H1 (cell line): ENCODE measurements at regions not wholly inside any gene's neighbourhood (a gene's known extent, or its start where the extent isn't known, plus 50 kb on each side); places are given as distances from the start of the nearest gene placed in this dataset.

Source experiments
- EGR1 ChIP-seq: IDR thresholded peaks from 2 replicates; pipeline ENCODE4 v1.6.1; 2011; ENCODE audit warnings: low read depth, low read length, borderline replicate concordance
- KDM4A ChIP-seq: IDR thresholded peaks from one replicate; pipeline ENCODE4 v1.7.1; 2012; ENCODE audit warnings: low read depth, mild to moderate bottlenecking, moderate library complexity, low read length, inconsistent platforms; ENCODE audit not compliant: severe bottlenecking
- MAFK ChIP-seq: IDR thresholded peaks from 2 replicates; pipeline ENCODE4 v1.6.1; 2012; ENCODE audit warnings: low read depth, mild to moderate bottlenecking, improper control_type of control experiment, low read length
- NANOG ChIP-seq: IDR thresholded peaks from 2 replicates; pipeline ENCODE4 v1.6.1; 2011; ENCODE audit warnings: low read length, low read depth, mild to moderate bottlenecking, inconsistent platforms; ENCODE audit not compliant: insufficient read depth, poor library complexity, severe bottlenecking
- TF ChIP-seq, protein P1 (sequence below): fragments of 300-600 bp; sonication (generic); IDR thresholded peaks from 2 replicates; pipeline ENCODE4 v1.7.1; 2012; ENCODE audit warnings: low read length, moderate library complexity, mild to moderate bottlenecking, inconsistent platforms; ENCODE audit not compliant: insufficient replicate concordance

GRCh38 chr4:149985981-149986380 is 92.3 kb upstream of the DCLK2 start (continued):
- TF ChIP-seq, protein P1, sequence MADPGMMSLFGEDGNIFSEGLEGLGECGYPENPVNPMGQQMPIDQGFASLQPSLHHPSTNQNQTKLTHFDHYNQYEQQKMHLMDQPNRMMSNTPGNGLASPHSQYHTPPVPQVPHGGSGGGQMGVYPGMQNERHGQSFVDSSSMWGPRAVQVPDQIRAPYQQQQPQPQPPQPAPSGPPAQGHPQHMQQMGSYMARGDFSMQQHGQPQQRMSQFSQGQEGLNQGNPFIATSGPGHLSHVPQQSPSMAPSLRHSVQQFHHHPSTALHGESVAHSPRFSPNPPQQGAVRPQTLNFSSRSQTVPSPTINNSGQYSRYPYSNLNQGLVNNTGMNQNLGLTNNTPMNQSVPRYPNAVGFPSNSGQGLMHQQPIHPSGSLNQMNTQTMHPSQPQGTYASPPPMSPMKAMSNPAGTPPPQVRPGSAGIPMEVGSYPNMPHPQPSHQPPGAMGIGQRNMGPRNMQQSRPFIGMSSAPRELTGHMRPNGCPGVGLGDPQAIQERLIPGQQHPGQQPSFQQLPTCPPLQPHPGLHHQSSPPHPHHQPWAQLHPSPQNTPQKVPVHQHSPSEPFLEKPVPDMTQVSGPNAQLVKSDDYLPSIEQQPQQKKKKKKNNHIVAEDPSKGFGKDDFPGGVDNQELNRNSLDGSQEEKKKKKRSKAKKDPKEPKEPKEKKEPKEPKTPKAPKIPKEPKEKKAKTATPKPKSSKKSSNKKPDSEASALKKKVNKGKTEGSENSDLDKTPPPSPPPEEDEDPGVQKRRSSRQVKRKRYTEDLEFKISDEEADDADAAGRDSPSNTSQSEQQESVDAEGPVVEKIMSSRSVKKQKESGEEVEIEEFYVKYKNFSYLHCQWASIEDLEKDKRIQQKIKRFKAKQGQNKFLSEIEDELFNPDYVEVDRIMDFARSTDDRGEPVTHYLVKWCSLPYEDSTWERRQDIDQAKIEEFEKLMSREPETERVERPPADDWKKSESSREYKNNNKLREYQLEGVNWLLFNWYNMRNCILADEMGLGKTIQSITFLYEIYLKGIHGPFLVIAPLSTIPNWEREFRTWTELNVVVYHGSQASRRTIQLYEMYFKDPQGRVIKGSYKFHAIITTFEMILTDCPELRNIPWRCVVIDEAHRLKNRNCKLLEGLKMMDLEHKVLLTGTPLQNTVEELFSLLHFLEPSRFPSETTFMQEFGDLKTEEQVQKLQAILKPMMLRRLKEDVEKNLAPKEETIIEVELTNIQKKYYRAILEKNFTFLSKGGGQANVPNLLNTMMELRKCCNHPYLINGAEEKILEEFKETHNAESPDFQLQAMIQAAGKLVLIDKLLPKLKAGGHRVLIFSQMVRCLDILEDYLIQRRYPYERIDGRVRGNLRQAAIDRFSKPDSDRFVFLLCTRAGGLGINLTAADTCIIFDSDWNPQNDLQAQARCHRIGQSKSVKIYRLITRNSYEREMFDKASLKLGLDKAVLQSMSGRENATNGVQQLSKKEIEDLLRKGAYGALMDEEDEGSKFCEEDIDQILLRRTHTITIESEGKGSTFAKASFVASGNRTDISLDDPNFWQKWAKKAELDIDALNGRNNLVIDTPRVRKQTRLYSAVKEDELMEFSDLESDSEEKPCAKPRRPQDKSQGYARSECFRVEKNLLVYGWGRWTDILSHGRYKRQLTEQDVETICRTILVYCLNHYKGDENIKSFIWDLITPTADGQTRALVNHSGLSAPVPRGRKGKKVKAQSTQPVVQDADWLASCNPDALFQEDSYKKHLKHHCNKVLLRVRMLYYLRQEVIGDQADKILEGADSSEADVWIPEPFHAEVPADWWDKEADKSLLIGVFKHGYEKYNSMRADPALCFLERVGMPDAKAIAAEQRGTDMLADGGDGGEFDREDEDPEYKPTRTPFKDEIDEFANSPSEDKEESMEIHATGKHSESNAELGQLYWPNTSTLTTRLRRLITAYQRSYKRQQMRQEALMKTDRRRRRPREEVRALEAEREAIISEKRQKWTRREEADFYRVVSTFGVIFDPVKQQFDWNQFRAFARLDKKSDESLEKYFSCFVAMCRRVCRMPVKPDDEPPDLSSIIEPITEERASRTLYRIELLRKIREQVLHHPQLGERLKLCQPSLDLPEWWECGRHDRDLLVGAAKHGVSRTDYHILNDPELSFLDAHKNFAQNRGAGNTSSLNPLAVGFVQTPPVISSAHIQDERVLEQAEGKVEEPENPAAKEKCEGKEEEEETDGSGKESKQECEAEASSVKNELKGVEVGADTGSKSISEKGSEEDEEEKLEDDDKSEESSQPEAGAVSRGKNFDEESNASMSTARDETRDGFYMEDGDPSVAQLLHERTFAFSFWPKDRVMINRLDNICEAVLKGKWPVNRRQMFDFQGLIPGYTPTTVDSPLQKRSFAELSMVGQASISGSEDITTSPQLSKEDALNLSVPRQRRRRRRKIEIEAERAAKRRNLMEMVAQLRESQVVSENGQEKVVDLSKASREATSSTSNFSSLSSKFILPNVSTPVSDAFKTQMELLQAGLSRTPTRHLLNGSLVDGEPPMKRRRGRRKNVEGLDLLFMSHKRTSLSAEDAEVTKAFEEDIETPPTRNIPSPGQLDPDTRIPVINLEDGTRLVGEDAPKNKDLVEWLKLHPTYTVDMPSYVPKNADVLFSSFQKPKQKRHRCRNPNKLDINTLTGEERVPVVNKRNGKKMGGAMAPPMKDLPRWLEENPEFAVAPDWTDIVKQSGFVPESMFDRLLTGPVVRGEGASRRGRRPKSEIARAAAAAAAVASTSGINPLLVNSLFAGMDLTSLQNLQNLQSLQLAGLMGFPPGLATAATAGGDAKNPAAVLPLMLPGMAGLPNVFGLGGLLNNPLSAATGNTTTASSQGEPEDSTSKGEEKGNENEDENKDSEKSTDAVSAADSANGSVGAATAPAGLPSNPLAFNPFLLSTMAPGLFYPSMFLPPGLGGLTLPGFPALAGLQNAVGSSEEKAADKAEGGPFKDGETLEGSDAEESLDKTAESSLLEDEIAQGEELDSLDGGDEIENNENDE: no peak
- TF ChIP-seq EGR1 (no peak), MAFK (no peak), KDM4A (no peak), NANOG (no peak)
